Panc1 (cell line): ENCODE measurements at regions not wholly inside any gene's neighbourhood (a gene's known extent, or its start where the extent isn't known, plus 50 kb on each side); places are given as distances from the start of the nearest gene placed in this dataset.

Experiments used
- ATAC-seq: fragments of 200-7000 bp; cut with Tn5 transposase; 2 replicates; pipeline ENCODE4 v1.9.1; 2020; ENCODE audit warnings: mild to moderate bottlenecking, moderate library complexity
- BruUV-seq: library from RNA; stranded (reverse); fragments of 400-500 nt; replicated peaks from 2 replicates; lab custom pipeline; 2021; lab: Mats Ljungman, UMichigan
- CTCF ChIA-PET: fragments of 300-600 bp; sonication (Branson Sonifier 250); formaldehyde crosslinking; loops from one replicate; lab custom pipeline; 2022; ENCODE audit warnings: antibody characterized with exemption; lab: Charles Lee
- POLR2A ChIA-PET: fragments of 300-600 bp; sonication (Branson Sonifier 250); formaldehyde crosslinking; loops from one replicate; lab custom pipeline; 2022; ENCODE audit warnings: antibody characterized with exemption; lab: Charles Lee
- DNase-seq: peaks from one replicate; pipeline ENCODE4 v3.0.0-alpha.2; 2010; ENCODE audit warnings: low read depth, low spot score
- H3K27ac ChIP-seq: 2 replicates; pipeline ENCODE4 v1.5.1; 2011; ENCODE audit warnings: mild to moderate bottlenecking, low read length, inconsistent platforms
- H3K27me3 ChIP-seq: fragments of 200-500 bp; sonication (Bioruptor generic); 2 replicates; pipeline ENCODE4 v1.6.0; 2014; ENCODE audit warnings: low read length, inconsistent platforms; ENCODE audit not compliant: control insufficient read depth, insufficient read depth
- H3K36me3 ChIP-seq: fragments of 200-500 bp; sonication (Bioruptor generic); 2 replicates; pipeline ENCODE4 v1.5.1; 2014; ENCODE audit warnings: inconsistent platforms, mild to moderate bottlenecking, low read length, moderate library complexity; ENCODE audit not compliant: control insufficient read depth, insufficient read depth
- H3K4me1 ChIP-seq: 2 replicates; pipeline ENCODE4 v1.5.1; 2011; ENCODE audit warnings: inconsistent platforms, mild to moderate bottlenecking, low read length, moderate library complexity; ENCODE audit not compliant: control insufficient read depth, insufficient read depth
- H3K4me3 ChIP-seq, 2 experiments: 2 replicates each; pipeline ENCODE4 v1.5.1; 2011 to 2012; ENCODE audit warnings: low read depth in 2 of 2, low read length in 2 of 2, mild to moderate bottlenecking in 2 of 2, inconsistent platforms in 1 of 2, moderate library complexity in 1 of 2
- H3K9me3 ChIP-seq: fragments of 200-500 bp; sonication (Bioruptor generic); 2 replicates; pipeline ENCODE4 v1.5.1; 2014; ENCODE audit warnings: low read depth, mild to moderate bottlenecking, inconsistent platforms, low read length, moderate library complexity; ENCODE audit not compliant: control insufficient read depth, insufficient read depth
- CTCF ChIP-seq: fragments of 450-650 bp; IDR thresholded peaks from 2 replicates; pipeline ENCODE4 v1.5.1; 2017; ENCODE audit warnings: mild to moderate bottlenecking
- POLR2AphosphoS5 ChIP-seq: IDR thresholded peaks from 2 replicates; pipeline ENCODE4 v1.6.1; 2012; ENCODE audit warnings: mild to moderate bottlenecking, low read depth, low read length, moderate library complexity
- TCF7L2 ChIP-seq: IDR thresholded peaks from 2 replicates; pipeline ENCODE4 v1.6.1; 2011; ENCODE audit warnings: mild to moderate bottlenecking, low read depth, low read length, inconsistent platforms
- in situ Hi-C: cut with HindIII; loops from 2 replicates; pipeline ENCODE4 v1.10.0; 2016; ENCODE audit warnings: low sequenced_read_pairs, low pct_unique_long_range_greater_than_20kb
- intact Hi-C: fragments of 100-400 bp; cut with micrococcal nuclease; formaldehyde crosslinking; loops from one replicate; pipeline ENCODE4 v1.10.0; 2022; ENCODE audit not compliant: unreplicated experiment
- TF ChIP-seq, protein P1 (sequence below), 2 experiments: IDR thresholded peaks; 2 replicates each; pipeline ENCODE4 v1.6.1; 2011 to 2012; ENCODE audit warnings: low read depth in 2 of 2, control low read depth in 1 of 2, low read length in 1 of 2, mild to moderate bottlenecking in 1 of 2, moderate library complexity in 1 of 2; ENCODE audit not compliant: insufficient read depth in 1 of 2

DNA sequence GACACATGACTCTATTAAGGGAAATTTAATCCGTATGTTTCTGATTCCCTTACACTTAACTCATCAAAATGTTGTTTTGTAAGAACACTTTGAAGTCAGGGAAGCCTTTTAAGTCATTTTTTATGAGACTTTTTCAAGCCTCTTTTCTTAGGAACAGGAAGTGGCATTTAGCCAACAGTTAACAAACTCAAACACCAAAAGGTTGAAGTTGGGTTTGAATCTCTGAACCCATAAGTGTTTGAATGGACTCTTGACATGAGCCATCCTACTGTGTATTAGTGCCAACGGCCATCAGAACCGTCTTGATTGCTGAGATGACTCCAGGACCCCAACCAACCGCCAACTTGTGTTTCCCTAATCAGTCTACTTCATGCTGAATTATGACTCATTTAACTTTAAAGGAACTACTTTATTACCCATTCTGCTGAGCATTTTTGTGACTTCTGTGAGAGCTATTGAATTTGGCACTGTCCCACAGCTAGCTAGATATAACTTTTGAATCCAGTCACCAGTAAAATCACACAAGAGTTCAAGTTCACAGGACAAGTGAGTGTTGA lies 209.1 kb upstream of the FAT1 start:
- Histone ChIP-seq H3K27ac (0 out of 2 replicates have a peak overlapping the region, but pooled peaks have one; percentile 29), H3K4me3 (no peak overlapping the region), H3K36me3 (no peaks in the 10 kb centered on the region), H3K27me3 (no peaks in the 10 kb centered on the region), H3K9me3 (no peaks in the 10 kb centered on the region), H3K4me1 (peaks cover 12% of the 10 kb centered on the region)
- ATAC-seq (no peak), DNase-seq (no peak)
- in situ Hi-C loops = no loop called here
- no TSS peak for BruUV-seq
- intact Hi-C loops = no loop called here
- ChIA-PET POLR2A (no interaction called here), CTCF (interaction anchor here (0.6 kb wide), 1 partner anchor 549 kb away, joined by 3 read pairs; no protein-coding TSS in a partner anchor)
- TF ChIP-seq POLR2AphosphoS5 (no peak), TCF7L2 (0 out of 2 replicates have a peak, but pooled peaks have one; percentile 9)

GRCh38 chr4:186934244-186934643 lies 210.6 kb upstream of the FAT1 start:
- Histone ChIP-seq H3K27ac (peak overlapping the region; percentile 23; the same call in 1 of the 2 replicates), H3K4me1 (peaks cover 12% of the 10 kb centered on the region), H3K27me3 (no peaks in the 10 kb centered on the region), H3K4me3 (no peak overlapping the region), H3K9me3 (no peaks in the 10 kb centered on the region), H3K36me3 (no peaks in the 10 kb centered on the region)
- in situ Hi-C loops (no loop called here), intact Hi-C loops (no loop called here)
- ATAC-seq (no peak), DNase-seq (no peak)
- no TSS peak for BruUV-seq
- POLR2A ChIA-PET = no interaction called here
- TF ChIP-seq CTCF = no peak
- TF ChIP-seq TCF7L2 = no peak
- TF ChIP-seq, protein P1, sequence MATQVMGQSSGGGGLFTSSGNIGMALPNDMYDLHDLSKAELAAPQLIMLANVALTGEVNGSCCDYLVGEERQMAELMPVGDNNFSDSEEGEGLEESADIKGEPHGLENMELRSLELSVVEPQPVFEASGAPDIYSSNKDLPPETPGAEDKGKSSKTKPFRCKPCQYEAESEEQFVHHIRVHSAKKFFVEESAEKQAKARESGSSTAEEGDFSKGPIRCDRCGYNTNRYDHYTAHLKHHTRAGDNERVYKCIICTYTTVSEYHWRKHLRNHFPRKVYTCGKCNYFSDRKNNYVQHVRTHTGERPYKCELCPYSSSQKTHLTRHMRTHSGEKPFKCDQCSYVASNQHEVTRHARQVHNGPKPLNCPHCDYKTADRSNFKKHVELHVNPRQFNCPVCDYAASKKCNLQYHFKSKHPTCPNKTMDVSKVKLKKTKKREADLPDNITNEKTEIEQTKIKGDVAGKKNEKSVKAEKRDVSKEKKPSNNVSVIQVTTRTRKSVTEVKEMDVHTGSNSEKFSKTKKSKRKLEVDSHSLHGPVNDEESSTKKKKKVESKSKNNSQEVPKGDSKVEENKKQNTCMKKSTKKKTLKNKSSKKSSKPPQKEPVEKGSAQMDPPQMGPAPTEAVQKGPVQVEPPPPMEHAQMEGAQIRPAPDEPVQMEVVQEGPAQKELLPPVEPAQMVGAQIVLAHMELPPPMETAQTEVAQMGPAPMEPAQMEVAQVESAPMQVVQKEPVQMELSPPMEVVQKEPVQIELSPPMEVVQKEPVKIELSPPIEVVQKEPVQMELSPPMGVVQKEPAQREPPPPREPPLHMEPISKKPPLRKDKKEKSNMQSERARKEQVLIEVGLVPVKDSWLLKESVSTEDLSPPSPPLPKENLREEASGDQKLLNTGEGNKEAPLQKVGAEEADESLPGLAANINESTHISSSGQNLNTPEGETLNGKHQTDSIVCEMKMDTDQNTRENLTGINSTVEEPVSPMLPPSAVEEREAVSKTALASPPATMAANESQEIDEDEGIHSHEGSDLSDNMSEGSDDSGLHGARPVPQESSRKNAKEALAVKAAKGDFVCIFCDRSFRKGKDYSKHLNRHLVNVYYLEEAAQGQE (IDR thresholded peaks at IDR 0.05; ENCODE audit: insufficient read depth in 1 of 2, low read depth in 2 of 2, low read length in 1 of 2) = no peak
- no peak for TF ChIP-seq POLR2AphosphoS5
- CTCF ChIA-PET = no interaction called here

DNA sequence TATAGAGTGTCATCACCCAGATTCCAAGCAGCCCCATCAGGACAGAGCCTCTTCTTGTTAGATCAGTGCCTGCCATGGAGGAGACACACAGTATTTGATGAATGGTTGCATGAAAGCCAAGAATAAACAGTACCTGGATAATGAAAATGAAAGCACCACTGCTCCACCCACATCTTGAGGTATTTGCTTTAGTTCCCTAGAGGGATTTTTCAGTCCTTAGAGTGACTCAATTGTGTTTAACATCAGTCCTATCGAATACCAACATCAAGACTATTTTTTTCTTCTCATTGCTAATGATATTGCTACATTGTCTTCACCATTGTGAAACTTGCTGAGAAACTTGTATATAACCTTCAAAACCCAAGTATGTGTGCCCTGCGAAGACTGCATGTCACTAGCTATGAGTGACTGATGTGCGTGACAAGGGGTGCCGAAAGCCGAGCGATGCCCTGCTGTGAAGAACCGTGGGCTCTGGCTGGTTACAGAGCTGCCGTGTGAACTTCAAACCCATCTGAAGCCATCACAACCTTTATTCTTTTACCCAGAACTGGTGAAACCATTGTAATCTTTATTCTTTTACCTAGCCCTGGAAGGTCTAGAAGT lies 211.3 kb upstream of the FAT1 start:
- no TSS peak for BruUV-seq
- POLR2A ChIA-PET = no interaction called here

More for the DNA sequence above, 211.3 kb upstream of the FAT1 start:
- Histone ChIP-seq H3K4me3 (no peak overlapping the region), H3K4me1 (peaks cover 12% of the 10 kb centered on the region), H3K27me3 (no peaks in the 10 kb centered on the region), H3K36me3 (no peaks in the 10 kb centered on the region), H3K9me3 (no peaks in the 10 kb centered on the region), H3K27ac (peak overlapping the region; percentile 44; the same call in 1 of the 2 replicates)
- ATAC-seq = peak; percentile 41; the same call in 1 of the 2 replicates
- no peak for TF ChIP-seq TCF7L2
- no peak for TF ChIP-seq CTCF
- TF ChIP-seq POLR2AphosphoS5 = no peak
- DNase-seq = no peak
- CTCF ChIA-PET = no interaction called here
- in situ Hi-C loops (no loop called here), intact Hi-C loops (no loop called here)
